ENCODE measurements at regions not wholly inside any gene's neighbourhood (a gene's known extent, or its start where the extent isn't known, plus 50 kb on each side); places are given as distances from the start of the nearest gene placed in this dataset.

DNA sequence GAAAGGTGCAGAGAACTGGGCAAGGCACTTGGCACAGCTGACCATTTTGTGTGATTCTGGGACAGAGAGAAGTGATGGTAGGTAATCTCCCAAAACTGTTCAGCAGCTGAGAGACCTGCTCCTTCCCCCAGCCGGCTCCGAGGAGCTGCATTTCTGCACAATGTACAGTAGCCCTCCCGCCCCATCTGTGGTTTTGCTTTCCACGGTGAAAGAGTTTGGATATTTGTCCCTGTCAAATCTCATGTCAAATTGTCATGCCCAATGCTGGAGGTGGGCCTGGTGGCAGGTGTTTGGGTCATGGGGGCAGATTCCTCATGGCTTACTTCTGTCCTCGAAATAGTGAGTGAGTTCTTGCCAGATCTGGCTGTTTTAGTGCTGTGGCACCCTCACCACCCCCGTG is 90.5 kb upstream of the CD99 start:
- Histone ChIP-seq H3K4ac (replicated peaks; ENCODE audit: insufficient read length, low read depth, low read length) (no peak overlapping the region), H3K4me3 (ENCODE audit: extremely low read depth in 1 of 4, insufficient read depth in 2 of 4, low read depth in 3 of 4, low read length in 4 of 4) (no peak overlapping the region), H3K18ac (ENCODE audit: extremely low read depth, low read length) (no peak overlapping the region), H2AK5ac (ENCODE audit: low read depth, low read length) (no peak overlapping the region), H3K79me2 (ENCODE audit: control insufficient read depth in 1 of 2, insufficient read depth in 2 of 2, low read length in 2 of 2) (no peaks in the 10 kb centered on the region), H3K9ac (replicated peaks in 1 of 4; ENCODE audit: extremely low read depth in 1 of 4, low read depth in 3 of 4, low read length in 3 of 4) (no peak overlapping the region), H3K23ac (ENCODE audit: insufficient read length) (no peak overlapping the region), H2BK15ac (ENCODE audit: low read length) (no peak overlapping the region), H3K4me1 (replicated peaks in 1 of 4; ENCODE audit: control insufficient read depth in 3 of 4, insufficient read depth in 4 of 4, low read length in 3 of 4) (no peaks in the 10 kb centered on the region), H4K20me1 (replicated peaks in 1 of 2; ENCODE audit: control insufficient read depth in 1 of 2, insufficient read depth in 2 of 2, low read length in 2 of 2) (no peaks in the 10 kb centered on the region), H3K23me2 (ENCODE audit: low read depth, low read length) (no peaks in the 10 kb centered on the region), H3K79me1 (ENCODE audit: low read depth, low read length) (no peaks in the 10 kb centered on the region; the same call in 1 of the 2 replicates), H4K5ac (ENCODE audit: insufficient read length, low read depth, low read length) (no peak overlapping the region), H2AFZ (ENCODE audit: low read length) (no peak overlapping the region), H3K9me3 (ENCODE audit: insufficient read depth in 2 of 2, low read depth in 1 of 2, low read length in 1 of 2) (no peaks in the 10 kb centered on the region), H3K4me2 (ENCODE audit: insufficient read depth in 1 of 2, low read depth in 2 of 2, low read length in 2 of 2) (no peak overlapping the region), H4K8ac (ENCODE audit: extremely low read depth, insufficient read depth, low read length) (no peak overlapping the region), H4K91ac (replicated peaks; ENCODE audit: insufficient read length, low read length) (no peak overlapping the region), H3K56ac (replicated peaks; ENCODE audit: insufficient read length, low read depth, low read length) (no peak overlapping the region), H3K36me3 (ENCODE audit: control insufficient read depth in 2 of 4, insufficient read depth in 4 of 4, low read length in 3 of 4) (peaks cover 0 to 3% (median 0%) of the 10 kb centered on the region in 4 experiments; a peak in 1 of 8 replicates), H2BK5ac (ENCODE audit: low read depth, low read length) (no peak overlapping the region), H2BK20ac (ENCODE audit: low read length) (no peak overlapping the region), H3K27ac (ENCODE audit: low read depth, low read length) (no peak overlapping the region), H2BK120ac (replicated peaks; ENCODE audit: low read depth, low read length) (no peak overlapping the region), H3K27me3 (replicated peaks in 1 of 4; ENCODE audit: control insufficient read depth in 3 of 4, extremely low read depth in 1 of 4, insufficient read depth in 3 of 4, low read length in 3 of 4) (no peaks in the 10 kb centered on the region), H2BK12ac (ENCODE audit: low read depth, low read length) (no peak overlapping the region), H3K14ac (ENCODE audit: insufficient read length) (no peak overlapping the region)
- 92% methylated on average over 6 of the region's 6 CpGs; no CpG with 5 or more reads in 1 of the 2 experiments for whole genome bisulfite sequencing, 2 experiments (ENCODE audit: extremely low coverage in 1 of 2, insufficient coverage in 1 of 2, insufficient read length in 1 of 2, insufficient replicate concordance in 2 of 2, low coverage in 1 of 2, low lambda C conversion rate in 2 of 2, missing lambda C conversion rate in 1 of 2)
- POLR2A ChIA-PET (ENCODE audit: partially characterized antibody), result no interaction called here
- CTCF ChIA-PET (ENCODE audit: partially characterized antibody), result no interaction called here
- FAIRE-seq, result no peak
- no peak for DNase-seq (ENCODE audit: low read depth in 1 of 2, low spot score in 2 of 2)
- TF ChIP-seq CHD1 (IDR thresholded peaks at IDR 0.05; ENCODE audit: low read depth, low read length), result no peak
- no peak for TF ChIP-seq RNF2 (IDR thresholded peaks at IDR 0.05; ENCODE audit: borderline replicate concordance, low read depth, low read length, missing control alignments, poor library complexity, severe bottlenecking)
- TF ChIP-seq FOSL1 (IDR thresholded peaks at IDR 0.05; ENCODE audit: insufficient read depth, low read depth, low read length), result no peak
- no peak for TF ChIP-seq SUZ12 (IDR thresholded peaks at IDR 0.05; ENCODE audit: low read length)
- no peak for TF ChIP-seq JUND (IDR thresholded peaks at IDR 0.05; ENCODE audit: low read length)
- no peak for TF ChIP-seq SP2 (IDR thresholded peaks at IDR 0.05; ENCODE audit: low read length)
- TF ChIP-seq BRCA1 (IDR thresholded peaks at IDR 0.05; ENCODE audit: low read depth, low read length), result no peak
- no peak for TF ChIP-seq CTBP2 (IDR thresholded peaks at IDR 0.05; ENCODE audit: borderline replicate concordance, insufficient read depth, insufficient read length, low read length)
- TF ChIP-seq TAF7 (optimal IDR thresholded peaks at IDR 0.05; ENCODE audit: borderline replicate concordance, low read depth, low read length), result no peak
- TF ChIP-seq EGR1 (IDR thresholded peaks at IDR 0.05; ENCODE audit: borderline replicate concordance, low read depth, low read length), result no peak
- no peak for TF ChIP-seq POU5F1 (IDR thresholded peaks at IDR 0.05; ENCODE audit: low read depth, low read length)
- TF ChIP-seq EZH2 (IDR thresholded peaks at IDR 0.05; ENCODE audit: low read depth, low read length, severe bottlenecking), result no peak
- no peak for TF ChIP-seq HDAC2 (IDR thresholded peaks at IDR 0.05; ENCODE audit: borderline replicate concordance in 1 of 2, low read depth in 2 of 2, low read length in 2 of 2)
- TF ChIP-seq POLR2AphosphoS5 (IDR thresholded peaks at IDR 0.05; ENCODE audit: low read depth, low read length), result no peak
- no peak for TF ChIP-seq CBX5 (IDR thresholded peaks at IDR 0.05; ENCODE audit: low read depth, low read length)
